AG09309 (cell line): ENCODE measurements at regions not wholly inside any gene's neighbourhood (a gene's known extent, or its start where the extent isn't known, plus 50 kb on each side); places are given as distances from the start of the nearest gene placed in this dataset.

Experiments used
- DNase-seq: peaks from one replicate; pipeline ENCODE4 v3.0.0-alpha.2; 2010; ENCODE audit warnings: low read depth
- H3K4me3 ChIP-seq: 2 replicates; pipeline ENCODE4 v1.5.1; 2011; ENCODE audit warnings: mild to moderate bottlenecking, low read depth, low read length, moderate library complexity; ENCODE audit not compliant: control insufficient read depth
- CTCF ChIP-seq: IDR thresholded peaks from 2 replicates; pipeline ENCODE4 v1.5.1; 2011; ENCODE audit warnings: mild to moderate bottlenecking, low read depth, low read length, inconsistent platforms; ENCODE audit not compliant: insufficient read depth, control insufficient read depth; ENCODE audit errors: missing control alignments

GRCh38 chr20:48190757-48191156 is 405.5 kb upstream of the SULF2 start:
- no peak for DNase-seq
- H3K4me3 ChIP-seq, result no peak overlapping the region
- no peak for TF ChIP-seq CTCF

- H3K4me3 ChIP-seq, result no peak overlapping the region
- no peak for DNase-seq
- peak; percentile 48 for TF ChIP-seq CTCF
These were observed 403.9 kb upstream of the SULF2 start for GRCh38 chr20:48189181-48189580.

- DNase-seq, result peak; percentile 37
- H3K4me3 ChIP-seq, result no peak overlapping the region
- TF ChIP-seq CTCF, result no peak
These were observed 402.6 kb upstream of the SULF2 start for GRCh38 chr20:48187851-48188250.

- H3K4me3 ChIP-seq, result no peak overlapping the region
- no peak for DNase-seq
- TF ChIP-seq CTCF, result no peak
These were observed 401.6 kb upstream of the SULF2 start for GRCh38 chr20:48186915-48187314.

GRCh38 chr20:48186447-48186846 is 401.2 kb upstream of the SULF2 start:
- DNase-seq, result no peak
- H3K4me3 ChIP-seq, result no peak overlapping the region
- TF ChIP-seq CTCF, result no peak

GRCh38 chr20:48184229-48184628 is 398.9 kb upstream of the SULF2 start:
- no peak overlapping the region for H3K4me3 ChIP-seq

More at GRCh38 chr20:48184229-48184628, 398.9 kb upstream of the SULF2 start:
- no peak for DNase-seq
- no peak for TF ChIP-seq CTCF
